ENCODE measurements at regions not wholly inside any gene's neighbourhood (a gene's known extent, or its start where the extent isn't known, plus 50 kb on each side); places are given as distances from the start of the nearest gene placed in this dataset.

DNA sequence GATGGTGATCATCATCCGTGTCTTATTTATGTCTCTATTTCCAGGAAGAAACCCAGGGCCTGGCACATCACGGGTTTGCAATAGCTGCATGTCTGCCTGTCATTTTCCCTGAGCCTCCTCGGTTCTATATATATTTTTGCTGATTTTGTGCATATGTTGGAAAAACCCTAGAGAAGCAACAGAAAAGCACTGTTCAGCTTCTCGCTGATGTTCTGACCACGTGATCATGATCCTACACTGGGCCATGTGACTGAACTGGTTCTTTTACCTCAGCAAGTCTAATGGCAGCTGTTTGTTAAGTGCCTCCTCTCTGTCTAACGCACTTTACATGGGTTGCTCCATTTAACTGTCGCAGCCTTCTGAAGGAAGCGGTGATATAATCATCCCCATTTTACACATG, 71.3 kb downstream of the CMPK2 start:
- no peak for DNase-seq

All from NCI-H2029 (cell line).